ENCODE measurements at regions not wholly inside any gene's neighbourhood (a gene's known extent, or its start where the extent isn't known, plus 50 kb on each side); places are given as distances from the start of the nearest gene placed in this dataset.

- no peak overlapping the region for H3K27ac ChIP-seq (ENCODE audit: extremely low read length, insufficient read depth, low read length)
- H3K4me3 ChIP-seq (replicated peaks in 1 of 3; ENCODE audit: insufficient read depth in 1 of 3, low read depth in 2 of 3, low read length in 3 of 3) = no peak overlapping the region
- H3K4me1 ChIP-seq (ENCODE audit: insufficient read depth, low read length) = no peaks in the 10 kb centered on the region
- in situ Hi-C loops (cut with HindIII; ENCODE audit: extremely low pct_ligation_motif_present, low pct_unique_long_range_greater_than_20kb) (no loop called here), intact Hi-C loops (cut with micrococcal nuclease; ENCODE audit: unreplicated experiment) (no loop called here)
- H4K20me1 ChIP-seq (ENCODE audit: insufficient read depth, low read length) = no peaks in the 10 kb centered on the region
- no peaks in the 10 kb centered on the region for H3K79me2 ChIP-seq (ENCODE audit: insufficient read depth, low read length)
- FAIRE-seq = no peak
- no TSS peak for BruUV-seq (replicated peaks)
- H3K36me3 ChIP-seq (replicated peaks in 1 of 2; ENCODE audit: control insufficient read depth in 1 of 2, insufficient read depth in 2 of 2, low read length in 2 of 2) = no peaks in the 10 kb centered on the region
- no peak for ATAC-seq
- ChIA-PET POLR2A (no interaction called here), CTCF (ENCODE audit: low intra/inter-chr PET ratio, low total read pairs) (no interaction called here)
- WGBS (ENCODE audit: low lambda C conversion rate) = 17% methylated on average over 1 of the region's 1 CpG
- no peak for DNase-seq (ENCODE audit: low spot score)
- H3K4me2 ChIP-seq (ENCODE audit: low read depth, low read length) = no peak overlapping the region
- TF ChIP-seq POLR2AphosphoS2 (IDR thresholded peaks at IDR 0.05; ENCODE audit: low read depth, low read length) (no peak), ETV5 (CRISPR knock-in tag; IDR thresholded peaks at IDR 0.05; ENCODE audit: borderline replicate concordance) (no peak), GLMP (CRISPR knock-in tag; IDR thresholded peaks at IDR 0.05; ENCODE audit: borderline replicate concordance) (no peak), PBX2 (CRISPR knock-in tag; IDR thresholded peaks at IDR 0.05) (no peak), DNMT1 (CRISPR knock-in tag; IDR thresholded peaks at IDR 0.05) (no peak), ZFP62 (CRISPR knock-in tag; IDR thresholded peaks at IDR 0.05) (no peak), ZFP90 (CRISPR knock-in tag; IDR thresholded peaks at IDR 0.05; ENCODE audit: borderline replicate concordance) (no peak), NFYB (CRISPR knock-in tag; IDR thresholded peaks at IDR 0.05) (no peak), PLRG1 (conservative IDR thresholded peaks at IDR 0.05) (no peak), BORCS8-MEF2B (CRISPR knock-in tag; IDR thresholded peaks at IDR 0.05) (no peak), ZNF784 (CRISPR knock-in tag; IDR thresholded peaks at IDR 0.05; ENCODE audit: borderline replicate concordance) (no peak), DBP (CRISPR knock-in tag; IDR thresholded peaks at IDR 0.05; ENCODE audit: not compliant biosample characterization) (no peak), IKZF5 (CRISPR knock-in tag; IDR thresholded peaks at IDR 0.05) (no peak), ZNF335 (CRISPR knock-in tag; IDR thresholded peaks at IDR 0.05) (no peak), SKI (IDR thresholded peaks at IDR 0.05; ENCODE audit: partially characterized antibody) (no peak)
- H3K9me3 ChIP-seq (ENCODE audit: low read length) = no peaks in the 10 kb centered on the region
- no peak overlapping the region for H2AFZ ChIP-seq (ENCODE audit: low read length)
- H3K9ac ChIP-seq (ENCODE audit: insufficient read depth, low read depth, low read length) = no peak overlapping the region
- H3K27me3 ChIP-seq (ENCODE audit: control insufficient read depth in 1 of 2, insufficient read depth in 2 of 2, low read length in 2 of 2) = 0 out of 5 replicates have a peak, but pooled peaks cover 0 to 2% of the 10 kb centered on the region in 2 experiments
Observed at GRCh38 chr9:3660936-3661335, 135.1 kb upstream of the RFX3 start.

Measured in HepG2 (cell line).